ENCODE measurements at regions not wholly inside any gene's neighbourhood (a gene's known extent, or its start where the extent isn't known, plus 50 kb on each side); places are given as distances from the start of the nearest gene placed in this dataset.

- dilution Hi-C loops (cut with MboI; ENCODE audit: extremely low pct_ligation_motif_present, low sequenced_read_pairs): no loop called here
- intact Hi-C loops (cut with micrococcal nuclease): no loop called here
These were observed 844.3 kb downstream of the SI start for GRCh38 chr3:164233951-164234350.

DNA sequence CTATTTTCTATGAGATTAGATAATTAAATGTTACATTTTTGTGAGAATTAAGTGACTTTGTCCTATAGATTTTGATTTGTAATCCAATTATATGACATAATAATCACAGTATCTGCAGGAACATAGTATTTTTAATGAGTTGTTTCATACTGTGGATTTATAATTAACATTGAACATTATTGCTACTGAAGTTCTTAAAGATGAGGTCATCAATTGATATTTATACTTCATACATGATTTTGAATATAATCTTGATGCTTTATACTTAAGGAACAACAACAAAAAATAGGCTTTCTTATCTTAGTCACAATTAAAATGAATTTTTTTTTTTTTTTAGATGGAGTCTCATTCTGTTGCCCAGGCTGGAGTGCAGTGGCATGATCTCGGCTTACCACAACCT, 846.6 kb downstream of the SI start:
- H3K4me3 ChIP-seq (replicated peaks in 1 of 3; ENCODE audit: insufficient read depth in 1 of 3, low read depth in 1 of 3, low read length in 3 of 3): no peak overlapping the region
- dilution Hi-C loops (cut with MboI; ENCODE audit: extremely low pct_ligation_motif_present, low sequenced_read_pairs) (no loop called here), intact Hi-C loops (cut with micrococcal nuclease) (no loop called here)
- H3K79me2 ChIP-seq (ENCODE audit: control insufficient read depth, insufficient read depth, low read length): no peaks in the 10 kb centered on the region
- H3K9ac ChIP-seq (replicated peaks; ENCODE audit: extremely low read depth, insufficient read depth, low read length): no peak overlapping the region
- H3K9me3 ChIP-seq (replicated peaks; ENCODE audit: control insufficient read depth, insufficient read depth, low read length): peaks cover 3% of the 10 kb centered on the region
- no peaks in the 10 kb centered on the region for H3K4me1 ChIP-seq (ENCODE audit: control insufficient read depth, extremely low read depth, insufficient read depth, low read length)
- DNase-seq (ENCODE audit: low read depth, low spot score): no peak
- H3K4me2 ChIP-seq (ENCODE audit: insufficient read depth, low read length): no peak overlapping the region
- no peak for FAIRE-seq
- H2AFZ ChIP-seq (ENCODE audit: low read depth, low read length): no peak overlapping the region
- H4K20me1 ChIP-seq (replicated peaks; ENCODE audit: control insufficient read depth, extremely low read depth, insufficient read depth, low read length): no peaks in the 10 kb centered on the region
- no peaks in the 10 kb centered on the region for H3K27me3 ChIP-seq (ENCODE audit: control insufficient read depth in 2 of 2, insufficient read depth in 2 of 2, low read length in 2 of 2)
- H3K9me1 ChIP-seq (replicated peaks; ENCODE audit: control insufficient read depth, extremely low read depth, insufficient read depth, low read length): no peaks in the 10 kb centered on the region
- BruUV-seq (replicated peaks): no TSS peak
- TF ChIP-seq POLR2A (IDR thresholded peaks at IDR 0.05; ENCODE audit: low read depth, low read length): no peak
- TF ChIP-seq MYC (IDR thresholded peaks at IDR 0.05; ENCODE audit: low read depth, low read length): no peak
- TF ChIP-seq CTCF (IDR thresholded peaks at IDR 0.05; ENCODE audit: extremely low read depth in 1 of 2, insufficient read depth in 1 of 2, low read depth in 1 of 2, low read length in 2 of 2): no peak
- TF ChIP-seq MAX (IDR thresholded peaks at IDR 0.05; ENCODE audit: insufficient read depth, insufficient read length): no peak
- no peak for TF ChIP-seq FOS (IDR thresholded peaks at IDR 0.05; ENCODE audit: borderline replicate concordance, insufficient read depth, low read length)
- ChIA-PET POLR2A (no interaction called here), CTCF (no interaction called here)
- H3K27ac ChIP-seq (ENCODE audit: insufficient read depth, low read depth, low read length): no peak overlapping the region
- H3K36me3 ChIP-seq (ENCODE audit: control insufficient read depth in 2 of 2, extremely low read depth in 1 of 2, insufficient read depth in 2 of 2, low read length in 2 of 2): no peaks in the 10 kb centered on the region

More at GRCh38 chr3:164233951-164234350, 844.3 kb downstream of the SI start:
- no peak overlapping the region for H3K27ac ChIP-seq (ENCODE audit: insufficient read depth, low read depth, low read length)
- H3K27me3 ChIP-seq (ENCODE audit: control insufficient read depth in 2 of 2, insufficient read depth in 2 of 2, low read length in 2 of 2): no peaks in the 10 kb centered on the region
- ChIA-PET POLR2A (no interaction called here), CTCF (no interaction called here)
- TF ChIP-seq MAX (IDR thresholded peaks at IDR 0.05; ENCODE audit: insufficient read depth, insufficient read length): no peak
- no peak for TF ChIP-seq EZH2 (IDR thresholded peaks at IDR 0.05; ENCODE audit: borderline replicate concordance, low read depth, low read length, severe bottlenecking)
- TF ChIP-seq JUN (IDR thresholded peaks at IDR 0.05; ENCODE audit: borderline replicate concordance, insufficient read depth, insufficient read length, low read depth): no peak
- no peak overlapping the region for H3K9ac ChIP-seq (replicated peaks; ENCODE audit: extremely low read depth, insufficient read depth, low read length)
- no peak overlapping the region for H2AFZ ChIP-seq (ENCODE audit: low read depth, low read length)
- no peaks in the 10 kb centered on the region for H3K4me1 ChIP-seq (ENCODE audit: control insufficient read depth, extremely low read depth, insufficient read depth, low read length)
- H3K36me3 ChIP-seq (ENCODE audit: control insufficient read depth in 2 of 2, extremely low read depth in 1 of 2, insufficient read depth in 2 of 2, low read length in 2 of 2): no peaks in the 10 kb centered on the region
- FAIRE-seq: no peak
- DNase-seq (ENCODE audit: low read depth, low spot score): no peak
- no peak overlapping the region for H3K4me3 ChIP-seq (replicated peaks in 1 of 3; ENCODE audit: insufficient read depth in 1 of 3, low read depth in 1 of 3, low read length in 3 of 3)
- peaks cover 3% of the 10 kb centered on the region for H3K9me3 ChIP-seq (replicated peaks; ENCODE audit: control insufficient read depth, insufficient read depth, low read length)
- H3K9me1 ChIP-seq (replicated peaks; ENCODE audit: control insufficient read depth, extremely low read depth, insufficient read depth, low read length): no peaks in the 10 kb centered on the region
- no peak overlapping the region for H3K4me2 ChIP-seq (ENCODE audit: insufficient read depth, low read length)
- H4K20me1 ChIP-seq (replicated peaks; ENCODE audit: control insufficient read depth, extremely low read depth, insufficient read depth, low read length): no peaks in the 10 kb centered on the region
- H3K79me2 ChIP-seq (ENCODE audit: control insufficient read depth, insufficient read depth, low read length): no peaks in the 10 kb centered on the region
- BruUV-seq (replicated peaks): no TSS peak

Data from endothelial cell of umbilical vein (primary cell).